Stimulated activated CD4-positive, alpha-beta T cell treated with anti-CD3 and anti-CD28 coated beads, Interleukin-1b, Interleukin-23, amount 100 ng/mL, for 48 hours (primary cell): ENCODE measurements at regions not wholly inside any gene's neighbourhood (a gene's known extent, or its start where the extent isn't known, plus 50 kb on each side); places are given as distances from the start of the nearest gene placed in this dataset.

ENCODE experiments used
- DNase-seq: peaks from one replicate; pipeline ENCODE4 v3.0.0-alpha.2; 2020

GRCh38 chr1:213656503-213656902 lies 331.3 kb upstream of the PROX1 start:
- no peak for DNase-seq

GRCh38 chr1:213657013-213657412 lies 330.8 kb upstream of the PROX1 start:
- no peak for DNase-seq

GRCh38 chr1:213657879-213658278 lies 329.9 kb upstream of the PROX1 start:
- DNase-seq: no peak

- no peak for DNase-seq
These were observed 329.3 kb upstream of the PROX1 start for GRCh38 chr1:213658457-213658856.

GRCh38 chr1:213659580-213660547 lies 327.9 kb upstream of the PROX1 start:
- DNase-seq: no peak

GRCh38 chr1:213661302-213661701 lies 326.5 kb upstream of the PROX1 start:
- no peak for DNase-seq

GRCh38 chr1:213666113-213666512 lies 321.7 kb upstream of the PROX1 start:
- DNase-seq: no peak

GRCh38 chr1:213666922-213667321 lies 320.9 kb upstream of the PROX1 start:
- no peak for DNase-seq

GRCh38 chr1:213669512-213669911 lies 318.3 kb upstream of the PROX1 start:
- DNase-seq: no peak

GRCh38 chr1:213669964-213670691 lies 317.6 kb upstream of the PROX1 start:
- DNase-seq: no peak

- DNase-seq: no peak
These were observed 317.1 kb upstream of the PROX1 start for GRCh38 chr1:213670692-213671023.

- DNase-seq: no peak
These were observed 312.7 kb upstream of the PROX1 start for GRCh38 chr1:213675043-213675442.

GRCh38 chr1:213676736-213677135 lies 311.0 kb upstream of the PROX1 start:
- no peak for DNase-seq

- DNase-seq: no peak
These were observed 309.4 kb upstream of the PROX1 start for GRCh38 chr1:213678348-213678747.

GRCh38 chr1:213678753-213679152 lies 309.0 kb upstream of the PROX1 start:
- DNase-seq: no peak

- no peak for DNase-seq
These were observed 308.6 kb upstream of the PROX1 start for GRCh38 chr1:213679153-213679552.

GRCh38 chr1:213680677-213681325 lies 307.0 kb upstream of the PROX1 start:
- no peak for DNase-seq

GRCh38 chr1:213681788-213682340 lies 305.9 kb upstream of the PROX1 start:
- no peak for DNase-seq

- DNase-seq: no peak
These were observed 304.2 kb upstream of the PROX1 start for GRCh38 chr1:213683529-213683928.

- no peak for DNase-seq
These were observed 303.3 kb upstream of the PROX1 start for GRCh38 chr1:213684454-213684853.

- no peak for DNase-seq
These were observed 301.7 kb upstream of the PROX1 start for GRCh38 chr1:213685992-213686582.

- DNase-seq: no peak
These were observed 300.8 kb upstream of the PROX1 start for GRCh38 chr1:213686983-213687382.

GRCh38 chr1:213687832-213688231 lies 299.9 kb upstream of the PROX1 start:
- no peak for DNase-seq
